GM18870 (cell line): ENCODE measurements at regions not wholly inside any gene's neighbourhood (a gene's known extent, or its start where the extent isn't known, plus 50 kb on each side); places are given as distances from the start of the nearest gene placed in this dataset.

ENCODE experiments used
- ATAC-seq: cut with Tn5 transposase; IDR thresholded peaks from one replicate; pipeline ENCODE4 v1.9.1; 2021; ENCODE audit warnings: moderate library complexity; ENCODE audit not compliant: unreplicated experiment

DNA sequence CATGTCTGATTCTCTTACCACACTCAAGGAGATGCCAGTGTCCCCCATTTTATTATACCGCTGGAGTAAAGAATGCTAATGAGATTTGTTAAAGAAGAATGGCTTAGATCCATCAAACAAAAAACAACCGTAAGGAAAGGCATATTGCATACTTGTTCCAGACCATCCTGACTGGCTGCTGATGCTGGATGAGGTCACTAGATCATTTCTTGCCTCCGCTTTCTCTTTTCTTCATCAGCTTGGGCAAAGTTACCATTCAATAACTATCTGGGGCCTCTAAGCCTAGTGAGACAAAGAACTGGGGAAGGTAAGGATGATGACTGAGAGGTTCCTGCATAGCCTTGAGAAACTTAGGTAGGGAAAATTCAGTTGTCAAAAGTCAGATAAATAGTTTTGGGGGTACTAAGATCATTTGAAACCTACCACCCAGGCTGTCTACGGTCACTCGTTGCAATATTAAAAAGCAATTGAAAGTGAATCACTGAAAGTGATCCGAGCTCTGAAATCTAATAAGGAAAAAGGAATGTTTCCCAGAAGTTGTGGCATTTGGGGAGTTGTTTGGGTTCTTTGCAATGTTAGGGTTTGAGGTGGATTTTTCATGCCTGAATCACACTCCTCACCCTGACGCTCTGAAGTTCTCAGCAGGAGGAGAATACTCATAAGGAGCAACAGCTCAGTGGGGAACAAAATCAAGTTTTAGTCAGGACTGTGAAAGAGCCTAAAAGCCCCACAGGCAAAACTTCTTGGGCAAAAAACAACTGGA is 176.8 kb downstream of the HHIPL2 start:
- ATAC-seq = no peak

DNA sequence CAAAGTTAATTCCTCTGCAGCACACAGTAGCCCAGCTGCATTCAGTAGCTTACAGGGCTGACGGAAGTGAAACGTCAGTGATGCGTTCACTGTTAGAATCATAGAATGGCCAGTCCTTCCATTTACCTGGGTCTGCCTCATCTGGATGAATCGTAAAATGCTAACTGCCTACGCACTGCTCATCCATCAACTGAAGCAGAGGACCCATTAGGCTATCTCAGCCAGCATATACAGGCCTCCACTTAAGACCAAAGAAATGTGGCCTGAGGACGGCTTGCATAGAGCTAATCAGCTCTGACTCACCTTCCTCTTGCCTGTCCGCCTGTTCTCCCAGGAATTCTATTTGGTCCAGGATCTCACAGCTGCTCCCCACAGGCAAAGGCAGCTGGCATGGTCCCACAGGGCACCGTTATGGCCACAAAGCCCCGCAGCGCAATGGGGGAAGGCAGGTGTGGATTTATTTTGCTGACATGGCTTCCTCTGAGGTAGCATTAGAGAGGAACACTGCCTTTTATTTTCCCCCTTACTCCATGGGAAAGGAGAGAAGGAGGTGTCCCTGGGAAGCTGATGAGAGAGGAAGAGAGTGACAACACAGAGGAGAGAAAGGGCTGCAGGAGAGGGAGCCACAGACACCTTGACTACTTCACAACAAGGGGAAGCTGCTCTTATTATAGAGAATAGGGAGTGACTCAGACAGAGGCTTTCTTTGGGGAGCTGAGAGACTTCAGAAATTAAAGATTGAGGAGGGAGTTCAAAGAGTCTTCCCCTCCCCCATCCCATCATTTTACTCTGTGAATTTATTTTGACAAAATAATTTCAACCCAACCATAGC is 177.6 kb downstream of the HHIPL2 start:
- ATAC-seq = no peak

DNA sequence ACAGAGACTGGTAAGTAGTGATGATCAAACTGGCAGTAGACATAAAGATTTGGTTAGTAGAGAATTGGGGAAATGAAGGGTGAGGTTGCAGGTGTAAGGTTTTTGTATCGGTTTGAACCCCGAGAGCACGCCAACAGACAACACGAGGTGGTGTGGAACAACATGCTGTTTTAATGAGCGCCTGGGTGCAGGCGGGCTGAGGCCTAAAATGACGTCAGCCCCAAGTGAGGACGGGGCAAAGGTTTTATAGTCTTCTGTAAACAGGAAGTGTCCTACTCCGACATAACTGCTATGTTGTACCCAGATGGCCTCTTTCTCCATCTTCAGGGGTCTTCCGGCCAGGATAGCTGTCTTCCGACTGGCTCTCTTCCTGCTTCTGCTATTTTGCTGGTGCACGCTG is 178.8 kb downstream of the HHIPL2 start:
- ATAC-seq = no peak

DNA sequence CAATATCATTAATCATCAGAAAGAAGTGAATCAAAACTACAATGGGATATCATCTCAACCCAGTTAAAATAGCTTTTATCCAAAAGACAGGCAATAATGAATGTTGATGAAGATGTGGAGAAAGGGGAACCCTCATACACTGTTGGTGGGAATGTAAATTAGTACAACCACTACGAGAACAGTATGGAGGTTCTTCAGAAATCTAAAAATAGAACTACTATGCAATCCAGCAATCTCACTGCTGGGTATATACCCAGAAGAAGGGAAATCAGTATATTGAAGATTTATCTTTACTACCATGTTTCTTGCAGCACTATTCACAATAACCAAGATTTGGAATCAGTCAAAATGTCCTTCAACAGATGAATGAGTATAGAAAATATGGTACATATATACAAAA is 189.8 kb downstream of the HHIPL2 start:
- no peak for ATAC-seq

DNA sequence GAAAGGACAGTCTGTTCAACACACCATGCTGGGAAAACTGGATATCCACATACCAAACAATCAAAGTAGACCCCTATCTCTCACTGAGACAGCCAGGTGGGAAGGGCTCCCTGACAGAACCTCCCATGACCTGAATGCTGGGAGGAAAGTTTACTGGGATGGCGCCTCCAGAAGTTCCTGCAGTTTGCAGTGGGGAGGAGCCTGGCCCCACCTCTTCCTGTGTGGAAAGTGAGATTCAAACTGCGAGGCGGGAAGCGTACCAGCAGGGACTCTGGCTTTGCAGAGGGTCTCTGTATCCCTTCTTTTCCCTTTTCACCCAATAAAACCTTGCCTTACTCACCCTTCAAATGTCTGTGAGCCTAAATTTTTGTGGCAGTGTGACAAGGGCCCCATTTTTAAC is 190.7 kb downstream of the HHIPL2 start:
- no peak for ATAC-seq

DNA sequence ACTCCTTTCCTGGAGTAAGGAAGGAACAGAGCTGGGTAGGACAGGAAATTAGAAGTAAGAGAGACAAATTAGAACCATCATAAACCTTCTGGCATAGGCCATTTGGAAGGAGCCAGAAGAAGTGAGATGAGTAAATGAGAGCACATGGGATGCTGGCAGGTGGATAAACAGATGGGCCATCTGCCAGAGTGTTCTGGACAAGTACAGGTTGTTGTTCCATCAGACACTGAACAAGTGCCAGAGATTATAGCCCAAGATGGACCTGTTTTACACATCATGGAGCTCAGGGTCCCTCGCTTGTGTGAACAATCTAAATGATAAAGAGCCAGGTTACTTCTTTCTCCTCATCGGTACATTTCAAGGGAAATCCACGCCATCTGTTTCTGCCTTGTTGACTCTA is 200.3 kb downstream of the HHIPL2 start:
- no peak for ATAC-seq

DNA sequence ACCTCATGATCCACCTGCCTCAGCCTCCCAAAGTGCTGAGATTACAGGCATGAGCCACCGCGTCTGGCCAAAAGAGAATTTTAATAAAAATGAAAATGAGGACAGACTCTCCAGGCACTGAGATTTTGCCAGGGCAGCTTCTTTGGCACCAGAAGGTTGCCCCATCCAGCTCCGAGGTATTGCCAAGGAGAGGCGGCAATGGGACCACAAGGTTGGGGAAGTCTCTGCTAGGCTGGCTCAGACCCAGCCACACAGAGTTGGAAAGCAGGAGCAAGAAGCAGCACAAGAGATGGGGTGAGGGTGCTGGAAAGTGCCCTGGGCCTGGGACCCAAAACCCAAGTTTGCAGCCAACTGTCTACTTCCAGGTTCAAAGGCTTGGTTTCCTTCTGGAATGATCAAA is 200.9 kb downstream of the HHIPL2 start:
- no peak for ATAC-seq

DNA sequence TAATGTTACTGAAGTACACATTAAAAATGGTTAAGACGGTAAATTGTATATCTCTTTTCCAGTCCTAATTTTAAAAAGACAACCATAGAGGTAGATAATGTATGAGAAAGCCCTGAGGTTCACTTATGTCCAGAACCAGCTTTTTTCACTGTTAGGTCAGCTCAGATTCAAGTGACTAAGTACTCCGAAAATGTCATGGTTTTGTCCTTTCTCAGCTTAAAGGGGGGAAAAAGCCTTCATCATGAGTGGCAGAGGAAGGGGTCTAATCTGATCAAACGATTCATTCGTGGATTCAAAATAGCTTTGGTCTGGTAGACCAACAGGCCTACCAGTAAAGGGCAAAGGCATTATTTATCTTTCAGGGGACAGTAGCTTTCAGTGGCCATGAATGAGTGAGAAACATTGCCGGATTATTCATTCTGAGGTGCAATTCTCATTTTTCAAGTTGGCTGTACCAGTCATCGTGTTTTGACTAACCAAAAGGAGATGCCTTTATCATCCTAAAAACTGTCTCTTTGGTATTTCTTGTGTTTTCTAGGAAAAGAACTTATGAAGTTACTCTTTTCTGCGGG is 208.4 kb downstream of the HHIPL2 start:
- no peak for ATAC-seq

DNA sequence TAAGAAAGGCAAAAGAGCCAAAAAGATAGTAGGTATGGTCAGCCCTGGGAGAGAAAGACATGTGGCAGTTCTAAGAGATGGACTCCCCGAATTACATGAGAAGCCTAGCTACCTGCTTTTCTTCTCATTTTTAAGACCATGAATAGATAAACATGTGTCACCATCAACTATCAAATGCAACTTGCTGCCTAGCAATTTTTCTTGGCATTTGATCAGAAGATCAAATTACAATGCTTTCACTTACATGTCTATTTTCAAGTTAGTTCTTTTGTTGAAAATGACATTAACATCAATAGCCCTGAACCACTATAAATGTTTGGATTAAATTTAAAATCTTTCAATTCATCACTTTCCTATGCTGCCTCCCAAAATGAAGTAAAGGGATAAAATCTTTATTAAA is 212.3 kb downstream of the HHIPL2 start:
- no peak for ATAC-seq

DNA sequence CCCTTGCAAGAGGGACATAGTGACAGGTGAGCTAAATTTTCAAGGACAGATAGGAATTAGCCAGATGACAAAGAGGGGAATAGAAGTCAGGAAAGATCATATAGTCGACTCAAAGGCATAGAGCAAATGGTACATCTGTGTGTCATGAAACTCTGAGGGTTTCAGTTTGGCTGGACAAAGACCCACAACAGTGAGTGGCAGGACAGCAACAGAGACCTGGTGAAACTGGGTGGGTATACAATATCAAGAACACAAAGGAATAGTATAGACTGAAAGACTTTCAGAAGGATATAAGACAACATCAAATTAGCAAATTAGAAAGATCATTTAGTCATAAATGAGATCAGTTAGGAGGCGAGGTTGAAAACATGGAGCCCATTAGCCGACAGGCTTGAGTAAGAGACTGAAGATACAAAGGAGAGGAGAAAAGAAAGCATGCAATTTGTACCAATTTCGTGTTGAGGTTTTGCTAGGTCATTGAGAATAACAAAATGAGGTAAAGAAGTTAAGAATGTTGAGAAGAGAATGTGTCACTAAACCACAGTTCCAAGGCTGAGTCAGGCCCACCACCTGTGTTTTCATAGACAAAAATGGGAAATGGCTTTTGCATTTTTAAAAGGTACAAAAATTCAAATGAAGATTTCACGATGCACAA is 213.8 kb downstream of the HHIPL2 start:
- ATAC-seq = peak; percentile 50

DNA sequence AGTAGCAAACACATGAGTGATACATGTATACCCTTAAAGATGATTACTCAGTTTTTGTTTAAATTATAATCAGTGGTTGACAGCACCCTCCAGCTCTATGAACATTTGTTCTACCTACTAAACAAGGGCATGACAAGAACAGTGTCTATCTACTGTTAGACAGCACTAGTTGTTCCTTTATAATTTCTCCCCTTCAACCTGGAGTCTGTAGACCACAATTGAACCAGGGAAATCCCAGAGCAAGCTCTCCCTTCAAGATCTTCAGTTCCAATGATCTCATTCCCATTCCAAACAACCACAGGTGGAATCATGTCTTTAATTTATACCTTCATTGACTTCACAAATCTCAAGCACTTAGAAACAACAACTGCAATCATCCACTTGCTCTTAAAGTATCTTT is 216.1 kb downstream of the HHIPL2 start:
- no peak for ATAC-seq

DNA sequence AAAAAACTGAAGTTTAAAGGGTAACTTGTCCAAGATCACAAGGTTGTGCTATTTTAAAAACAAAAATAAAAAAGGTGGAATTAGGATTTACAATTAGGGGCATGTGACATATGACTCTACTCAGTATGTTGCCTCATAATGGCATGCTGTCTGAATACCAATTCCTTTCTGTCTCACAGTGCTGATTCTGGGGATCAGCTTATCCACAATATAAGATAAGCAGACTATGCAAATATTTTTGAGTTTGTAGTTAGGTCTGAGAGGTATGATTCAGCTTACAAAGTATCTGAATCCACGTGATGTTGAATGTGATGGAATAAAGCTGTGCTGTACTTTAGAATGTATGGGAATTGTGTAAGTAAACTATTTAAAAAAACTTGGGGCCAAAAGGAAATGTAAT is 216.6 kb downstream of the HHIPL2 start:
- no peak for ATAC-seq

DNA sequence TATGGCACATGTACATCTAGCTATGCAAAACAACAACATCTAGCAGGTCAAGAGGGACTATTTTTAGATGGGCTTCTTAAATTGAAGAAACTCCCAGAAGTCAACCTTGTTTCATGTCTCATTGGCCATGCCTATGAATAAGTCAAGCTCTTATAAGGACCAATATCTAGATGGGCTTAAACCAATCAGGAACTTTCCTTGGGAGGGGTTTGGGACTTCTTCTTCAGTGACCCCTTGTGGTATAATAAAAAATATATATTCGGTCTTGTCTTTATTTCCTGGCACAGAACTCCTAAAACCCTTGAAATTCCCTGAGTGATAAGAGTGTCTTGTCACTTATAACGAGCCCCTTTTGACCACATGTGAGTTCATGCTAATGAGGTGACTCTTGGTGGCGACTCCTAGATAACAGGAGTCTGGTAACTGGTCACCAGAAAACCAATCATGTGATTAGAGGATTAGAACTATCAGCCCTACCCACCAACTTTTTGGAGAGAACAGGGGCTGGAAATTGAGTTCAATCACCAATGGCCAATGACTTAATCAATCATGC is 218.3 kb downstream of the HHIPL2 start:
- no peak for ATAC-seq

DNA sequence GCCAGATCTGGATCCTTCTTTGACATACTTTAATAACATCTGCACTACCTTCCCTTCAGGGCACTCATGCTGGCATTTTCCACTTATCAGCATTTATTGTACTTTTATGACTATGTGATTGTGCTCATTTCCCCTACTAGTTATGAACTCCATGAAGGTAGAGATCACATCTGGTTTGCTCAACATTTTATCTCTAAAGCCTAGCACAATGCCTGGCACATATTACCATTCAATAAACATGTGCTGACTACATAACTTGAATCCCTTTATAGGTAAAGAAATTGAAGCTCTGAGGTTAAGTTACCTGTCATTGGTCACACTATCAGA is 221.2 kb downstream of the HHIPL2 start:
- no peak for ATAC-seq

DNA sequence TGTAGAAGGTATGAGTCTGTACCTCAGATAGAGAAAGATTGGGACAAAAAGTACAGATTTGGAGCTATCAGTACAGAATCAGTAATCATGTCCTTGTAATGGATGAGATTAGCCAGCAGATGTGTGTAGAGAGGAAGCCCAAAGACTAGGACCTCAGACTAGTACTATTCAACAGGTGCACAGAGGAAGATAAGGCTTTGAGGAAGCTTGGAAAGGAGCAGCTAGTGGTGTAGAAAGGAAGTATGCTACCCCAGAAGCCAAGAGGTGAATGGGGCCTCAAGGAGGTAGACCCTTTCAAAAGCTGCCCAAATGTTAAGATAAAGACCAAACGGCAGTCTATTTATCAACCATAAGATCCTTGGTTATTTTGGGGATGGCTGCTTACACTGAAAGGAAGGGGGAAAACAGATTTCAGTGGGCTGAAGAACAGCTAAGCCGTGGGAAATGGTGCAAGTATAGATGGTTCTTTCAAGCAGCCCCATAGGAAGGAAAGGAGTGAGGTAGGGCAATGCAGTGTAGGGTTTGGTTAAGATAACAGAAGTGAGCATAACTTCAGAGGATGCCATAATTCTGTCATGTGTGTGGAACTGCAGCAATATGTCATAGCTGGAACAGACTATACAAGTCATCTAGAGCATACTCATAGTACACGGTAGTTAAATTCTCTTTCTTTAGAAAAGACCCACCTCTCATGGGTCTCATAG is 221.7 kb downstream of the HHIPL2 start:
- ATAC-seq = no peak

DNA sequence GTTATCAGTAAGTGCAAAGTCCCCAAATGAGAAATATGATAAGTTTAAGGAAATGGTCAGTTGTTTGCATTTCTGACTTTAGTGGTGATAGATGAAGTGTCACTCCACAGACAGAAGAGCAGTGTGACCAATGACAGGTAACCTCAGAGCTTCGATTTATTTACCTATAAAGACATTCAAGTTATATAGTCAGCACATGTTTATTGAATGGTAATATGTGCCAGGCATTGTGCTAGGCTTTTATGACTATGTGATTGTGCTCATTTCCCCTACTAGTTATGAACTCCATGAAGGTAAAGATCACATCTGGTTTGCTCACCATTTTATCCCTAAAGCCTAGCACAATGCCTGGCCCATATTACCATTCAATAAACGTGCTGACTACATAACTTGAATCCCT is 222.4 kb downstream of the HHIPL2 start:
- ATAC-seq = no peak

DNA sequence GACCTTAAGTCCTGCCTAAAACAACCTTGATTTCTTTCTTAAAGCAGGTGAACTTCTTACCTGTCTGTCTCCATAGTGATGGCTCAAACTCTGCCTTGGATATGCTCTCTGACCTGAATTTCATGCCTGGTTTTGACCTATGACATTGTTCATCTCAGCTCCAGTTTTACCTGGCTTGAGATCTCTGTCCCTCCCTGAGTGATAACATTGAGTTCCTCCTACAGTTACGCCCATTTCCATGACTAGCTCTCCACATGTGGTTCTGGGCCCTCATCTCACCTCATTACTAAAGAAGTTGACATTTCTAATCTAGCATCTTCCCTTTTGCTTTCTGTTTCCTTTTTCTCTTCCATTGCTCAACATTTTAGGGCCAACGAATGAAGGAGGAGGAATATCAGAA is 233.1 kb downstream of the HHIPL2 start:
- ATAC-seq = no peak

DNA sequence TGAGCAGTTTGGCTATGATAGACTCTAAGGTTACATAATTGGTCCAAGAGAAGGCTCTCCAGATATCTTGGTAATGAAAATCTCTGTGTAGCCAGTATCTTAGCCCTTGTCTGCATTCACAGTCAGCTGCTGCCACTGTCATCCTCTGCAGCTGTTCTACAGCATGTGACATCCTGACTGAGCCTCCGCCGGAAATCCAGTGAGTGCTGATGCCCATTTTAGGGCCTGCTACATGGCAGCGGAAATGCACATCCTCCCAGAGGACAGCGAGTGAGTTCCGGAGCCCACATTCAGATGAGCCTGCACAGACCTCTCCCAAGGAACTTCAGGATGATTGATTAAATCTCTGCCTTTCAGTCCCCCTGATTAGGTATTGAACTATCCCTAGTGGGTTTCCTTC is 237.1 kb downstream of the HHIPL2 start:
- ATAC-seq = no peak

DNA sequence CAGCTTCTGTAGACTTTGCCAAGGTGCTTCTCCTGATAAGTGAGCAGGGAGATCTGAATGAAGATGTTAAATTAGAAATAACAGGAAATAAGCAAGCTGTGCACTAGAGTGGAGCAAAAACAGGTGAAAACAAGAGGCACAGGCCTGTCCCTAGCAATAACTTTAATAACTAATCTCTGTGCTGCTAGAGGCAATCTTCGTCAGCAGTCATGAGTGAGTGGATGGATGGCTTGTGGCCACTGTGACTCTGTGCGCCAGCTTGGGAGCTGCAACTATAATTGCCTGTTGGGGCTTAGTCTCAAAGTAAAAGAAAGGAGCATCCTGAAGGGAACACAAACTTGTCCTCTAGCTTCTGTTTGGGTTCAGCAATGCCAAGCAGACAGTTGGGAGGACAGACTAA is 240.3 kb downstream of the HHIPL2 start:
- ATAC-seq = no peak

DNA sequence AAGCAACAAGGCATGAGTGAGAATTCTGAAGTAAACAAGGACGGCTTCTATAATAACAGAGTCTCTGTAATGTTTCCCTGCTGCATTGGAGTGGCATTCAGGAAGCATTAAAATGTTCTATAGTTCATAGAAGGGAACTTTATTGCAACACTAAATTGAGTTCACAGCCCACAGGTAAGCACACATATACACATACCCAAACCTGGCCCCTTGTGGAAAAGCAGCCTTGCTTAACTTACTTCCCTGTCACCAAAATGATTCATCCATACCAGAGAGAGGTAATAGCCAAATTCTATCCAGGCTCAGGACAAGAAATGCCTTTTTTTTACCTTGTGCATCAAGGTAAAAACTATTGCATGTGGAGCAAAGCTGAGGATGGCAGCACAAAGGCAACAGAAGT is 241.4 kb downstream of the HHIPL2 start:
- ATAC-seq = no peak

DNA sequence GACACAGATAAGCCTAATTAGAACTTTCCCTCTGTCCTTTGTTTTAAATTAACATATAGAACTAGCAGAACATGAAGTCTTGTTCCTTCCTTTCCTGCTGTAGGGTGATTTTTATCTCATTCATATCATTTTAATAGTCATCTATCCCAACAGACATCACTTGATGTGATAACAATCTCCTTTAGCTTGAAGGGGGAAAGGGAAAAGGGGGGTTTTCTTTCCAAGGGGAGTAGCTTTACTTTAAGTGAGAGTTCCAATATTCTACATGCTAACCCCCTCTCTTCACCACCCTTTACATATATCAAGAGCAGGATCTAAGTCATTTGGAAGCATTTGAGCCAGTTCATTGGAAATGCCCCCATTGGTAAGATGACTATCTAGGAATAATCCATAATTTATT is 241.9 kb downstream of the HHIPL2 start:
- no peak for ATAC-seq
